ENCODE measurements at regions not wholly inside any gene's neighbourhood (a gene's known extent, or its start where the extent isn't known, plus 50 kb on each side); places are given as distances from the start of the nearest gene placed in this dataset.

DNA sequence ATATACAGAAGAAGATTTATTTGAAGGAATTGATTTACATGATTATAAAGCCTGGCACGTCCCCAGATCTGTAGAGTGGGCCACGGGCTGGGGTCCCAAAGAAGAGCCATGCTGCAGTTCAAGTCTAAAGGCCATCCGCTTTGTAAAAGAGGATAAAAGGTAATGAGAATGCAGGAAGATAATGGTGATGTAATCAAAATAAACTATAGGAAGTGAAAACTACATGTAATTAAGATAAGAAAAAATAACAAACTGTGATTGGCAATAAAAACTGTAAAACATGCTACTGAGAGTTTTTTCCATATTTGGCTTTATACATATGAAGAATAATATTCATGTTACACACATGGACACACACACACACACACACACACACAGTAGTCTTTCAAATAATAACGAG, 59.0 kb upstream of the TMEFF2 start:
- TF ChIP-seq, protein P1, sequence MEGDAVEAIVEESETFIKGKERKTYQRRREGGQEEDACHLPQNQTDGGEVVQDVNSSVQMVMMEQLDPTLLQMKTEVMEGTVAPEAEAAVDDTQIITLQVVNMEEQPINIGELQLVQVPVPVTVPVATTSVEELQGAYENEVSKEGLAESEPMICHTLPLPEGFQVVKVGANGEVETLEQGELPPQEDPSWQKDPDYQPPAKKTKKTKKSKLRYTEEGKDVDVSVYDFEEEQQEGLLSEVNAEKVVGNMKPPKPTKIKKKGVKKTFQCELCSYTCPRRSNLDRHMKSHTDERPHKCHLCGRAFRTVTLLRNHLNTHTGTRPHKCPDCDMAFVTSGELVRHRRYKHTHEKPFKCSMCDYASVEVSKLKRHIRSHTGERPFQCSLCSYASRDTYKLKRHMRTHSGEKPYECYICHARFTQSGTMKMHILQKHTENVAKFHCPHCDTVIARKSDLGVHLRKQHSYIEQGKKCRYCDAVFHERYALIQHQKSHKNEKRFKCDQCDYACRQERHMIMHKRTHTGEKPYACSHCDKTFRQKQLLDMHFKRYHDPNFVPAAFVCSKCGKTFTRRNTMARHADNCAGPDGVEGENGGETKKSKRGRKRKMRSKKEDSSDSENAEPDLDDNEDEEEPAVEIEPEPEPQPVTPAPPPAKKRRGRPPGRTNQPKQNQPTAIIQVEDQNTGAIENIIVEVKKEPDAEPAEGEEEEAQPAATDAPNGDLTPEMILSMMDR (IDR thresholded peaks at IDR 0.05; ENCODE audit: insufficient read depth, missing control alignments): no peak
- no peak for DNase-seq (ENCODE audit: insufficient read length, low spot score)
- FAIRE-seq: no peak

DNA sequence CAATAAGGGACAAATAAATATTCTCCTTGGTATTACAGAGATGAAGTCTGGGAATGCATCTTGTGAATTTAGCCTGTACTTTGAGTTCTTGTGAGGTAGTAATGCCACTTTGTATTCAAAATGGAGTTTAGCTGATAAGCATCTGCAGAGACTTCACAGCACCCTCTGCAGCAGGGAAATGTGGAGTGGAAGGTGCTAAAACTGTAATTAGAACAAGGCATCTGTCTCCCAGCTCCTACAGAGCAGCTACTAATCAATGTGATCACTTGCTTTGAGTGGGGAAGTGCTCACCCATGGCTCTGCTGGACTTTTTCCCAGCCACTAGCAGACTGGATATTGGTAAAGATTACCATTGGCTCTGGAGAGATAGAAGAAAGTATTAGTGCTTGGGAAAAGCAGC, 56.2 kb upstream of the TMEFF2 start:
- no peak for DNase-seq (ENCODE audit: insufficient read length, low spot score)
- FAIRE-seq: no peak
- TF ChIP-seq, protein P1 (IDR thresholded peaks at IDR 0.05; ENCODE audit: insufficient read depth, missing control alignments): no peak

DNA sequence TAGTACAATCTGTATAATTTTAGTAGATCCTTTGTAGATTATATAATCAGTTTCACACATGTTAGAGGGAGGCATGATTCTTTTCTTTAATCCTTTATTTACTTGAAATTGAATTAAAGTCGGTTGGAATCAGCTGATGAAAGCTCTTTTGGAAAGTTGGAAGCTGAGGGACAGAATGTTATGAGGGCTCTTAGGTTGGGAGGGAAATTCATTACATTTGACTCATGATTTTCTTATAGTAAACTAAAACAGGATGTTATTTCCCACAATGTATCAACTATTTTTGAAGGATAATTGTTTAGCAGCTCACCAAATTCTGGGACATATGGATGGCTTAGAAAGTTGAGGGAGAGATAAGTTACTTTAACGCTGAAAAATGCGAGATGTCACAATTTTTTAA, 52.7 kb upstream of the TMEFF2 start:
- TF ChIP-seq, protein P1 (IDR thresholded peaks at IDR 0.05; ENCODE audit: insufficient read depth, missing control alignments): no peak
- DNase-seq (ENCODE audit: insufficient read length, low spot score) (no peak), FAIRE-seq (no peak)

DNA sequence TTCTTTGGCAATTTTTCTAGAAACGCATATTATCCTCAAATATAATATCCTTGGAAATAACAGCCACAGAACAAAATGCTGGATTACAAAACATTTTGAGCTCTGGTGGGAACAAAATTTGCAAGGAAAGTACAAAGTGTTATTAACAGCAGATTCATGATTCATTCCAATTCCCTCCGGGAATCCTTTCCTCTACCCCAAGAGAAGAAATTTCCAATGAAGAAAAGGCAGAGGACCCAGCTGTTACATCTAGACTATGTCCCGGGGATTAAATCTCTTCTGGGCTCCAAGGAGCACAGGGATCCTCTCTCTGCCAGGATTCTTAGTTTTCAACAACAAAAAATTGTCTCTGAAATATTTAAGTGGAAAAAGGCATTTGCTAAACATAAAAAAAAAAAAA, 51.6 kb upstream of the TMEFF2 start:
- TF ChIP-seq, protein P1 (IDR thresholded peaks at IDR 0.05; ENCODE audit: insufficient read depth, missing control alignments): no peak
- DNase-seq (ENCODE audit: insufficient read length, low spot score): no peak
- no peak for FAIRE-seq

DNA sequence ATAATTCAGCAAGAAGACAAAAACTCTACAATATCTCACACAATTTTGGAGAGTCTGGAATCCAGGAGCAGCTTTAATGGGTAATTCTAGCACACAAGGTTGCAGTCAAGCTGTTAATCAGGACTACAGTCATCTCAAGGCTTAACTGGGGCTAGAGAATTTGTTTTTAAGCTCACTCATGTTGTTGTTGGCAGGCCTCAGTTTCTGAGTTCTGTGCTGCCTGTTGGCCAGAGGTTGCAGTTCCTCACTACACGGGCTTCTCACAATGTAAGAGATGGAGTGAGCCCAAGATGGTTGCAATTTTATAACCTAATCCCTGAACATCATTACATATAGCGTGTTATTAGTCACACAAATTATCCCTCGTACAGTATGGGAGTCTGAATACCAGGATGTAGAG, 50.6 kb upstream of the TMEFF2 start:
- DNase-seq (ENCODE audit: insufficient read length, low spot score) (no peak), FAIRE-seq (no peak)
- TF ChIP-seq, protein P1 (IDR thresholded peaks at IDR 0.05; ENCODE audit: insufficient read depth, missing control alignments): no peak

All from D721Med (cell line).